BLaER1 (cell line): ENCODE measurements at regions not wholly inside any gene's neighbourhood (a gene's known extent, or its start where the extent isn't known, plus 50 kb on each side); places are given as distances from the start of the nearest gene placed in this dataset.

Source experiments
- H3K27ac ChIP-seq: shearing (Covaris generic); formaldehyde crosslinking; 2 replicates; pipeline ENCODE4 v1.8.1; 2022
- H3K27me3 ChIP-seq: shearing (Covaris generic); formaldehyde crosslinking; 2 replicates; pipeline ENCODE4 v1.8.1; 2022
- H3K36me3 ChIP-seq: shearing (Covaris generic); formaldehyde crosslinking; 2 replicates; pipeline ENCODE4 v1.8.1; 2022
- H3K4me1 ChIP-seq: shearing (Covaris generic); formaldehyde crosslinking; 2 replicates; pipeline ENCODE4 v1.8.1; 2022
- H3K4me2 ChIP-seq: shearing (Covaris generic); formaldehyde crosslinking; 2 replicates; pipeline ENCODE4 v1.8.1; 2022
- H3K4me3 ChIP-seq: shearing (Covaris generic); formaldehyde crosslinking; 2 replicates; pipeline ENCODE4 v1.8.1; 2022
- H3K9ac ChIP-seq: shearing (Covaris generic); formaldehyde crosslinking; 2 replicates; pipeline ENCODE4 v1.8.1; 2022
- H3K9me3 ChIP-seq: shearing (Covaris generic); formaldehyde crosslinking; 2 replicates; pipeline ENCODE4 v1.8.1; 2022
- H4K20me1 ChIP-seq: shearing (Covaris generic); formaldehyde crosslinking; 2 replicates; pipeline ENCODE4 v1.8.1; 2022
- Cebpa-rat ChIP-seq: shearing (Covaris generic); IDR thresholded peaks from 2 replicates; pipeline ENCODE4 v1.8.1; 2022

DNA sequence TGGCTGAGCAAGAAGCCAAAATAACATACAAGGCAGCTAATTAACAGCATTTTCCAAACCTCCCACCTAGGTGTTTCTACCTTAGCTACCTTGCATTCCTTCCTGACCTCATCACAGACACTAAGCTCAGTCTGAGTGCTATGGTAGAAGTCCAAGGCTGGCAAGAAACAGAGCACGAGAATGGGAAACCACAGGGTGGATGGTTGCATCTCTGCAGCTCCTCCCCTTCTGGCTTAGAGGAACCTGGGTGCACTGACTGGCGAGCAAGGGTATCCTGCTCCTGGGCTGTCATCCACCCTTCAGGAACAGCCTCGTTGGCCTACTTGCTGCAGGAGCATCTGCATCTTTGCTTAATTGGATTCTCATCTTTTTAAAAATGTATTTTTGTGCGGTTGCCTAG, 73.1 kb upstream of the KIRREL3 start:
- no peak for TF ChIP-seq Cebpa-rat
- Histone ChIP-seq H3K4me1 (peaks cover 18% of the 10 kb centered on the region), H3K9ac (no peak overlapping the region), H3K36me3 (no peaks in the 10 kb centered on the region), H4K20me1 (no peaks in the 10 kb centered on the region), H3K4me3 (no peak overlapping the region), H3K27me3 (no peaks in the 10 kb centered on the region), H3K4me2 (peak overlapping the region; percentile 52), H3K9me3 (no peaks in the 10 kb centered on the region), H3K27ac (no peak overlapping the region)

DNA sequence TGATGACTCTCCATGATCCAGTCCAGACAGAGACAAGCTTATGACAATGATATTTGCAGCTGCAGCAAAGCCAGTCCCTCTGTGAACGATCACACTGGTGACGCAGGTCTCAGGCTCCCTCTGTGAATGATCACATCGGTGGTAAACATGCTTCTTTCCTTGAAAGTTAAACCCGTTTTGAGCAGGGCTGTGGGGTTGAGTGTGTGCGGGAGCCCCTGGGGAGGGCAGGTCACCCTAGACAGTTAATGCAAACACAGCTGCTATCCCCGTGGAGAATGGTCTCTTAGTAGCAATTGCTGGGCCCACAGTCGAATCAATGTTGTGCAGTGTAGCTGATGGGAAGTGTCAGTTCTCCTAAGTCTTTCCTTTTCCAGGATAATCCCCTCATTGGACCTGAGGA, 71.0 kb upstream of the KIRREL3 start:
- Histone ChIP-seq H3K4me2 (peak overlapping the region; percentile 1; the same call in 1 of the 2 replicates), H3K36me3 (no peaks in the 10 kb centered on the region)

DNA sequence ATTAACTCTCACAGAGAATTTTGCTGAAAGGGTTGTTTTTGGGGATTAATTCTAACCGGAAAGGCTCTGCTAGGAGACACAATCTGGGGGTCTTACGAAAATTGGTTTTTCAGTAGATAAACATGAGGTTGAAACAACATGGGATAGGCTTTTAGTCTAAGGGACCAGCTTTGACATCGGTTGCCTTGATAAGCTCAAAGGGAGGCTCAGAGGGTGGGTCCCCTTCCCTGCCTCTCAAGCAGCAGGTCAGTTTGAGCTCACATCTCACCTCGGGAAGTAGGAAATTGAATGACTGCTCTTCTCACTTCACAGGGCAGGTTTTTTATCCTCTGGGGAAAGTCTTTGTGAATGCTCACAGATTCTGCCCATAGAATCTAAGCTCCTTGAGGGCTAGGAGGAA, 70.2 kb upstream of the KIRREL3 start:
- Histone ChIP-seq H3K4me2 (no peak overlapping the region), H3K27ac (no peak overlapping the region), H3K9ac (no peak overlapping the region), H3K27me3 (no peaks in the 10 kb centered on the region), H3K4me3 (no peak overlapping the region), H3K9me3 (no peaks in the 10 kb centered on the region), H4K20me1 (no peaks in the 10 kb centered on the region), H3K36me3 (no peaks in the 10 kb centered on the region), H3K4me1 (peaks cover 18% of the 10 kb centered on the region)
- no peak for TF ChIP-seq Cebpa-rat

More for the DNA sequence above, 71.0 kb upstream of the KIRREL3 start:
- Histone ChIP-seq H3K9ac (no peak overlapping the region), H3K27ac (no peak overlapping the region), H3K27me3 (no peaks in the 10 kb centered on the region), H3K4me1 (peaks cover 18% of the 10 kb centered on the region), H3K4me3 (no peak overlapping the region), H4K20me1 (no peaks in the 10 kb centered on the region), H3K9me3 (no peaks in the 10 kb centered on the region)
- TF ChIP-seq Cebpa-rat = no peak

DNA sequence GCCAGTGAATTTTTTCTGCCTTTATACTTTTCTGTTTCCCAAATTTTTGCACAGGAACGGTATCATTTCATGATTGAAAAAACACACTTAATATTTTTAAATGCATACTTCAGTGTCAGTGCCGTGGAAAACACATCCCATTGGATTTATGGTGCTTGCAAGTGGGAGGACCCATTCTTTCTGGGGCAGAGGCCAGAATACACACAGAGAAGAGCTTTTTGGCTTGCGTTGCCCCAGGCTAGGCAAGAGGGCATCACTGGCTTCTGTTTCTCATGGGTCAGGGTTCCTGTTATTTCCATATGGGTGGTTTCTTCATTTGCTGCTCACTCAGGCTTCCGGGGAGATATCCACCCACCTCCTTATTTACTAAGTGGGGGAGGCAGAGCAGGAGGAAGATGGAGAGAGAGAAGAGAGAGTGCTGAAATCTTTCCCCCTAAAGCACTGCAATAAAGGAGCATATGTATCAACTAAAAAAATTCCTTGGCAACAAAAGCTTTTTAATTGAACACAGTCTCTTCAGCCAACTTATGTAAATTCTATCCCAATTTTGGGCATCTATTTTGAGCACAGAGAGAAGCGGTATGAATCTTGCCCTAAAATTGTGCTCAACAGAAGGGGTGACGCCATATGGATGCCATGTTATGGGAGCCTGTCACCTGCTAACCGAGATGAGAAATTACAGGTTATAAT, 66.0 kb upstream of the KIRREL3 start:
- Histone ChIP-seq H3K27ac (no peak overlapping the region), H4K20me1 (no peaks in the 10 kb centered on the region), H3K36me3 (no peaks in the 10 kb centered on the region), H3K4me1 (no peaks in the 10 kb centered on the region), H3K4me3 (no peak overlapping the region), H3K4me2 (no peak overlapping the region), H3K9me3 (no peaks in the 10 kb centered on the region), H3K9ac (no peak overlapping the region), H3K27me3 (no peaks in the 10 kb centered on the region)
- TF ChIP-seq Cebpa-rat = no peak

DNA sequence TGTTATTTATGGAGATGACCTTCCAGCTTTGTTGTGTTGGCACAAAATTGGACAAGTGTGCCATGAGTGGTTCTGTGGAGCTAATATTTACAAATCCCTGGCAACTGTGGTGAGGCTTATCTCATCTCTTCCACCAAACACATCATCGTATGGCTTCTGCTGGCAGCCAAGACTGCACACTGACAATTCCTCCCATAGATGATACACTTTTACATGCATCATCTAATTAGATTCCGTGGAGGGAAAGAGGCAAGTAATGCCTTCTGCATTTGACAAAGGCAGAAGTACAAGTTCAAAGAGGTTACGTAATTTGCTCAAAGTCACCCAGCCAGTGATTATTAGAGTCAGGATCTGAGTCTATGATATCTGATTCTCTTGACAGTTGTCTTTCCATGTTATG, 62.7 kb upstream of the KIRREL3 start:
- no peaks in the 10 kb centered on the region for H3K36me3 ChIP-seq
- no peak overlapping the region for H3K9ac ChIP-seq
- H3K4me1 ChIP-seq = no peaks in the 10 kb centered on the region
- TF ChIP-seq Cebpa-rat = no peak
- no peaks in the 10 kb centered on the region for H3K27me3 ChIP-seq
- no peaks in the 10 kb centered on the region for H4K20me1 ChIP-seq
- no peak overlapping the region for H3K27ac ChIP-seq
- no peak overlapping the region for H3K4me2 ChIP-seq
- no peaks in the 10 kb centered on the region for H3K9me3 ChIP-seq
- H3K4me3 ChIP-seq = no peak overlapping the region

DNA sequence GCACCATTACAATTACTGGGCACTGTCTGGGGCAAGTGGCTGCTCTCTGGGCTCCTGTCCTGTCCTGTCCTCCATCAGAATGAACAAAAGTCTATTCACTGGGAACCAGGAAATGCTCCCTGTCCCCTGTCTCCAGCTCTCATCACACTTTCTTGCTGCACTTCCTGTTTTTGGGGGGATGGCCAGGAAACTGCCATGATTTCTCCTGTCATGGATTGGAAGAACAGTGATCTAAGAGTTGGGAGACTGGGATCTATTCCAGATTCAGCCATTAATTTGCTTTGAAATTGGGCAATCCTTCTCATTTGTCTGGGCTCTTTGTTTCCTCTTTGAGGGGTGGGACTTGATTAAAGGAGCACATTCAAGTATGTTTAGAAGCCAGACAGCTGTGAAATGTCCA, 61.4 kb upstream of the KIRREL3 start:
- no peak overlapping the region for H3K4me2 ChIP-seq
- no peak overlapping the region for H3K4me3 ChIP-seq
- no peaks in the 10 kb centered on the region for H3K4me1 ChIP-seq
- no peaks in the 10 kb centered on the region for H3K36me3 ChIP-seq
- no peaks in the 10 kb centered on the region for H3K9me3 ChIP-seq
- no peak overlapping the region for H3K27ac ChIP-seq
- no peak for TF ChIP-seq Cebpa-rat
- no peaks in the 10 kb centered on the region for H3K27me3 ChIP-seq
- H4K20me1 ChIP-seq = no peaks in the 10 kb centered on the region
- H3K9ac ChIP-seq = no peak overlapping the region

DNA sequence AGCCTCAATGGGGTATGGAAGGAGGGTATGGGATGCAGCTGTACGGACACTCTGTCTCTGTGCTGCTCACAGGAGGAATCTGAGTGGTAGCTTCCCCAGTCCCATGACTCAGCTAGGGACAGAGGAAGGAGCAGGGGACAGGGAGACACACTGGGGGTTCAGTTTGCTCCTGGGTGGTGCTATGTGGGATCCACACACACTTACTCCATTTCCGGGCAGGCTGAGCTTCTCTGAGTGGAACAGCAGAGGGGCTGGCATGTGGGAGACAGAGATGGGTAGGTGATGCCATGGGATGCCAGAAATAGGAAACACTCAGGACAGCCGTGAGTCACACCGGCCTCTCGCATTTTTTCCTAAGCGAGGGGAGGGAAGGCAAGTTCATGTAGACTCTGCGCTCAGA, 59.2 kb upstream of the KIRREL3 start:
- Histone ChIP-seq H3K4me3 (no peak overlapping the region), H3K27ac (no peak overlapping the region), H3K4me1 (no peaks in the 10 kb centered on the region), H4K20me1 (no peaks in the 10 kb centered on the region), H3K27me3 (no peaks in the 10 kb centered on the region), H3K4me2 (no peak overlapping the region), H3K36me3 (no peaks in the 10 kb centered on the region), H3K9ac (no peak overlapping the region), H3K9me3 (no peaks in the 10 kb centered on the region)
- TF ChIP-seq Cebpa-rat = no peak

DNA sequence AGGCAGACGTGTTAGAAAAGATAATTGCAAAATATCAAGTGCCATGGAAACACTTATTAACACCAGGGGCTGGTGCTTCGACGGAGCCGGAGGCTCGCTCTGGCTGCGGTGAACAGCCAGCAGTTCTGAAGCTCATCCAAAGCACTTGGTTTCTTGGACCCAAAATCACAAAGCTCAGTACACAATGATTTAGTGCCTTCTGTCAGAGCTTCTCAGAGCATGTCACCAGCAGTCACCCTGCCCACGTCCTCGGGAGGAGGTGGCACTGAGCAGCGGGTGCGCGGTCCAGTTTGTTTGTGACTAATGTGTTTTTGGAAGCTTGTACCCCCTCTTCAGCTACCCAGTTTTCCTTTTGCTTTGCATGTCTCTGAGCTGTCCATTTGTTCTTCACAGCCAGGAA, 58.7 kb upstream of the KIRREL3 start:
- H4K20me1 ChIP-seq = no peaks in the 10 kb centered on the region
- no peaks in the 10 kb centered on the region for H3K36me3 ChIP-seq
- no peaks in the 10 kb centered on the region for H3K9me3 ChIP-seq
- no peak for TF ChIP-seq Cebpa-rat
- H3K4me3 ChIP-seq = no peak overlapping the region
- no peak overlapping the region for H3K9ac ChIP-seq
- no peaks in the 10 kb centered on the region for H3K4me1 ChIP-seq
- H3K4me2 ChIP-seq = no peak overlapping the region
- H3K27ac ChIP-seq = no peak overlapping the region
- H3K27me3 ChIP-seq = no peaks in the 10 kb centered on the region

DNA sequence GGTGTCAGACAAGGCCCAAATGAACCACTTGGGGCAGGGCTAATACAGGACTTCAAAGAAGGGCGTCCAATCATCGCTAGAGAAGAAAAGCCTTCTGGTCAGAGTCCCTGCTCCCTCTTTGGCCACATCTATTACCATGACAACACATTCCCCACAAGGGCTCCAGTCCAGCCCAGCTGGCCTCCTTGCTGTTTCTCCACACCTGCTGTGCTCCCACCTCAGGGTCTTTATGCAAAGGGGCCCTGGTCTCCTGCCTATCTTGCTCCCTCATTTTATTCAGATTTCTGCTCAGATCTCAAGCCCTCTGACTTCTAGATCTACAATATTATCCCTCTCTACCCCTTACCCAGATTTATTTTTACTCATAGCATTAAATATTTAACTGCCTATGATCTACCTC, 58.0 kb upstream of the KIRREL3 start:
- Histone ChIP-seq H3K4me3 (no peak overlapping the region), H3K27ac (no peak overlapping the region), H3K9me3 (no peaks in the 10 kb centered on the region), H3K36me3 (no peaks in the 10 kb centered on the region), H3K9ac (no peak overlapping the region), H3K4me1 (no peaks in the 10 kb centered on the region), H3K4me2 (no peak overlapping the region), H4K20me1 (no peaks in the 10 kb centered on the region), H3K27me3 (no peaks in the 10 kb centered on the region)
- TF ChIP-seq Cebpa-rat = no peak

DNA sequence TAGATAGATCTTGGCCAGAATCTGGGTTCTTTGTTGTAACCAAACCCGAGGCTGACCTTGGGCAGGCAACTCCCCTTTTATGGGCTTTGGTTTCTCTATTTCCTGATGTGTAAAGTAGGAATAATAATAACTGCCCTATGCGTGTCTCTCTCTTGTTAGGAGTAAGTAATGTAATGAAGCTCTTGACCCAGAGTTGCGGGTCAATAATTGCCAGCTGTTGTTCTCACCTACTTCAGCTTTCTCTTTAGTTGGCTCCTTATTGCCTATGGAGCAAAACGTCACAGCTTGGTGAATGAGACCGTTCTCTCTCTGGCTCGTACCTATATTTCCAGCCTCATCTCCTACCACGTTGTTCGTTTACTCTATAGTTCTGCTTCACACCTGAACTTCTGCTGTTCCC, 56.6 kb upstream of the KIRREL3 start:
- Histone ChIP-seq H3K4me2 (no peak overlapping the region), H4K20me1 (no peaks in the 10 kb centered on the region), H3K9me3 (no peaks in the 10 kb centered on the region), H3K4me3 (no peak overlapping the region), H3K27me3 (no peaks in the 10 kb centered on the region), H3K9ac (no peak overlapping the region), H3K36me3 (no peaks in the 10 kb centered on the region), H3K4me1 (no peaks in the 10 kb centered on the region), H3K27ac (no peak overlapping the region)
- no peak for TF ChIP-seq Cebpa-rat
